K562 (cell line): ENCODE measurements at regions not wholly inside any gene's neighbourhood (a gene's known extent, or its start where the extent isn't known, plus 50 kb on each side); places are given as distances from the start of the nearest gene placed in this dataset. TPM values are rescaled to one million over a fixed set of nuclear protein-coding genes. Genes with fewer than 3 reads are reported as not detected.
A peak's percentile ranks its signal among the peaks of the same experiment; 100 is the strongest.
"Not testable (repeated sequence)": the region's sequence is repeated elsewhere in the genome, so short reads cannot be mapped to it uniquely, and the experiment has no call there.

Experiments used
- ATAC-seq: fragments of 200-7000 bp; cut with Tn5 transposase; 3 replicates; pipeline ENCODE4 v1.9.1; 2020; ENCODE audit warnings: moderate library complexity
- BruUV-seq: library from RNA; stranded (reverse); fragments of 400-500 nt; replicated peaks from 2 replicates; lab custom pipeline; 2021; lab: Mats Ljungman, UMichigan
- CTCF ChIA-PET: fragments of 300-600 bp; formaldehyde crosslinking; extraction: SDS; loops from one replicate; lab custom pipeline; 2021; ENCODE audit warnings: low intra/inter-chr PET ratio; lab: Yijun Ruan, JAX
- POLR2A ChIA-PET: fragments of 300-600, 350-650 bp; sonication (Branson Sonifier 250); formaldehyde crosslinking; extraction: SDS; loops from one replicate; lab custom pipeline; 2021; ENCODE audit warnings: antibody characterized with exemption, inconsistent platforms; lab: Yijun Ruan, JAX
- DNase-seq, 4 experiments: peaks; one replicate each; pipeline versions ENCODE4 v3.0.0 to v3.0.0-alpha.2; 2011 to 2018; ENCODE audit warnings: low spot score in 3 of 4, mixed read lengths in 3 of 4; ENCODE audit errors: extremely low read depth in 1 of 4
- FAIRE-seq: peaks from 2 replicates; lab custom pipeline; 2011; peaks lifted over from hg19 to GRCh38; lab: Jason Lieb, UNC
- H2AFZ ChIP-seq: 2 replicates; pipeline ENCODE4 v1.6.0; 2011; ENCODE audit warnings: low read depth, low read length, control low read depth, inconsistent platforms
- H3K27ac ChIP-seq: fragments of 200-600 bp; 3 replicates; pipeline ENCODE4 v1.8.0; 2011; ENCODE audit warnings: low read depth, mild to moderate bottlenecking, control low read depth, inconsistent platforms, low read length, moderate library complexity, mixed read lengths; ENCODE audit errors: extremely low read depth
- H3K27me3 ChIP-seq, 2 experiments: fragments of 300-600 bp in 1 of 2; 2 replicates in 1 of 2; 3 replicates in 1 of 2; pipeline versions ENCODE4 v1.6.0 to v1.8.0; 2011; ENCODE audit warnings: inconsistent platforms in 2 of 2, low read length in 2 of 2, mild to moderate bottlenecking in 1 of 2, mixed read lengths in 1 of 2, moderate library complexity in 1 of 2; ENCODE audit not compliant: control insufficient read depth in 2 of 2, insufficient read depth in 2 of 2
- H3K36me3 ChIP-seq: fragments of 300-600 bp; 3 replicates; pipeline ENCODE4 v1.8.0; 2011; ENCODE audit warnings: mild to moderate bottlenecking, low read length, inconsistent platforms; ENCODE audit not compliant: control insufficient read depth, insufficient read depth
- H3K4me1 ChIP-seq, 2 experiments: fragments of 200-600 bp in 1 of 2; replicated peaks in 1 of 2; 2 replicates in 1 of 2; 3 replicates in 1 of 2; pipeline versions ENCODE4 v1.5.1 to v1.8.0; 2011; ENCODE audit warnings: inconsistent platforms in 2 of 2, low read length in 2 of 2, mild to moderate bottlenecking in 1 of 2, mixed read lengths in 1 of 2, moderate library complexity in 1 of 2; ENCODE audit not compliant: control insufficient read depth in 2 of 2, insufficient read depth in 2 of 2
- H3K4me2 ChIP-seq: 2 replicates; pipeline ENCODE4 v1.6.1; 2011; ENCODE audit warnings: low read length, control low read depth, inconsistent platforms, mixed read lengths; ENCODE audit not compliant: insufficient read depth
- H3K4me3 ChIP-seq: fragments of 200-600 bp; sonication (generic), shearing (Covaris generic); 2 replicates; pipeline ENCODE4 v1.5.1; 2016; ENCODE audit warnings: control low read depth, inconsistent platforms
- H3K79me2 ChIP-seq: fragments of 200-600 bp; 3 replicates; pipeline ENCODE4 v1.8.0; 2011; ENCODE audit warnings: low read length, inconsistent platforms; ENCODE audit not compliant: control insufficient read depth, insufficient read depth
- H3K9ac ChIP-seq, 2 experiments: 2 replicates each; pipeline versions ENCODE4 v1.6.0 to v1.6.1; 2011; ENCODE audit warnings: low read depth in 2 of 2, low read length in 2 of 2, control low read depth in 1 of 2, inconsistent platforms in 1 of 2, mild to moderate bottlenecking in 1 of 2, mixed read lengths in 1 of 2; ENCODE audit not compliant: insufficient read depth in 1 of 2
- H3K9me1 ChIP-seq: one replicate; pipeline ENCODE4 v1.6.0; 2011; ENCODE audit warnings: inconsistent platforms, mild to moderate bottlenecking, low read length, moderate library complexity; ENCODE audit not compliant: control insufficient read depth, insufficient read depth
- H3K9me3 ChIP-seq: replicated peaks from 2 replicates; pipeline ENCODE4 v1.5.1; 2011; ENCODE audit warnings: low read depth, low read length, inconsistent platforms; ENCODE audit not compliant: control insufficient read depth, insufficient read depth
- H4K20me1 ChIP-seq: replicated peaks from 2 replicates; pipeline ENCODE4 v1.6.1; 2011; ENCODE audit warnings: low read length, inconsistent platforms, mixed read lengths; ENCODE audit not compliant: control insufficient read depth, insufficient read depth
- WGBS: fragments of 100-300 bp; shearing (Covaris generic); methylation state at CpG from one replicate; pipeline ENCODE4 v1.1.6; 2016; ENCODE audit warnings: low coverage, mixed read lengths; ENCODE audit not compliant: insufficient coverage; ENCODE audit errors: missing lambda C conversion rate; 5-methylcytosine and 5-hydroxymethylcytosine counted together
- in situ Hi-C: fragments of 300-500 bp; cut with MboI; formaldehyde crosslinking; loops from 4 replicates; pipeline ENCODE4 v1.15.0; 2018; ENCODE audit warnings: inconsistent platforms, mixed read lengths
- intact Hi-C: fragments of 100-400 bp; cut with micrococcal nuclease; formaldehyde crosslinking; loops from 2 replicates; pipeline ENCODE4 v1.14.2; 2022
- microRNA counts: library from miRNA; unstranded; fragments of <30 nt; microRNA quantifications from one replicate; lab custom pipeline; 2016
- microRNA-seq: library from miRNA; unstranded; fragments of <30 nt; microRNA quantifications from one replicate; pipeline ENCODE4, GENCODE V29; 2018; ENCODE audit warnings: borderline microRNAs expressed
- small RNA-seq: library from RNA; depleted of rRNA; stranded (forward); fragments of <200 nt; gene quantifications from one replicate; pipeline ENCODE3, GENCODE V24; 2014

- ATAC-seq, H3K9me3 ChIP-seq, H3K4me1 ChIP-seq, POLR2A ChIA-PET, H2AFZ ChIP-seq, H3K4me3 ChIP-seq, intact Hi-C loops, H3K27ac ChIP-seq, H3K9me1 ChIP-seq, H3K79me2 ChIP-seq, BruUV-seq, H3K9ac ChIP-seq, H3K36me3 ChIP-seq, FAIRE-seq, H3K4me2 ChIP-seq, H3K27me3 ChIP-seq, H4K20me1 ChIP-seq, CTCF ChIA-PET, in situ Hi-C loops: not testable (repeated sequence)
- DNase-seq: peak in 1 of 4 experiments; percentile 3
- WGBS: 63% methylated on average over 7 of the region's 9 CpGs
These were observed 52.1 kb upstream of the PLGLB2 start for GRCh38 chr2:87695596-87696323.

MicroRNA genes in the stretch of these regions (microRNA counts, 767-probe panel; counts per million panel counts)
- microRNA hsa-miR-4435 (lab: Ali Mortazavi, UCI): not detected

Small RNAs in the stretch of these regions (microRNA-seq; reads per million reads assigned to microRNA genes)
- not detected for gene MIR4771-1

Small RNAs in the stretch of these regions (small RNA-seq; reads per million reads assigned to genes)
- not detected for gene MIR4771-1
